Pancreas (tissue), 10 donors: ENCODE measurements at regions not wholly inside any gene's neighbourhood (a gene's known extent, or its start where the extent isn't known, plus 50 kb on each side); places are given as distances from the start of the nearest gene placed in this dataset.
"Not testable (repeated sequence)": the region's sequence is repeated elsewhere in the genome, so short reads cannot be mapped to it uniquely, and the experiment has no call there.

Experiments
- ATAC-seq, 4 donors: fragments of 200-7000 bp; cut with Tn5 transposase; one replicate each; pipeline versions ENCODE4 v1.8.0 to v1.9.1; 2020; ENCODE audit warnings: mild to moderate bottlenecking in 4 of 4, moderate library complexity in 4 of 4
- DNase-seq, 6 donors: peaks; one replicate each; pipeline ENCODE4 v3.0.0-alpha.2; 2020
- FAIRE-seq: peaks from 2 replicates; lab custom pipeline; 2012; peaks lifted over from hg19 to GRCh38; lab: Jason Lieb, UNC
- H3K27ac ChIP-seq, 4 donors: fragments of 200-600 bp; sonication (generic); 1 replicate in 3 of 4; 2 replicates in 1 of 4; pipeline versions ENCODE4 v1.5.0 to v1.8.0; 2020
- H3K27me3 ChIP-seq, 4 donors: fragments of 200-600 bp; one replicate each; pipeline ENCODE4 v1.8.0; 2021
- H3K36me3 ChIP-seq, 3 donors: fragments of 200-600 bp; sonication (generic) in 1 of 3; one replicate each; pipeline versions ENCODE4 v1.5.0 to v1.8.0; 2020 to 2021
- H3K4me1 ChIP-seq, 3 donors: fragments of 200-600 bp; one replicate each; pipeline ENCODE4 v1.8.0; 2021
- H3K4me3 ChIP-seq, 4 donors: fragments of 200-600 bp; sonication (generic) in 2 of 4; one replicate each; pipeline versions ENCODE4 v1.5.0 to v1.8.0; 2020 to 2021
- H3K9me3 ChIP-seq, 4 donors: fragments of 200-600 bp; one replicate each; pipeline ENCODE4 v1.8.0; 2021
- CTCF ChIP-seq, 4 donors: fragments of 200-600 bp; sonication (generic) in 3 of 4; IDR thresholded peaks; one replicate each; pipeline versions ENCODE4 v1.5.0 to v1.8.0; 2021; ENCODE audit warnings: antibody characterized with exemption in 4 of 4
- WGBS, 2 donors: extraction: QIAGEN DNeasy Blood & Tissue Kit; methylation state at CpG; one replicate each; pipeline ENCODE4 v1.1.7; 2013; 5-methylcytosine and 5-hydroxymethylcytosine counted together
- intact Hi-C, 3 donors: fragments of 100-400 bp; cut with DNase I; formaldehyde crosslinking; loops; one replicate each; pipeline versions ENCODE4 v1.11.1 to v1.14.2; 2022
- donor health status: healthy with polysubstance abuse.
- donor health status: DM: no; HTN: no; CAD: no; lungs with moderate emphysema.
- donor health status: DM: no; HTN: no; CAD: no.
- donor health status: control.
- donor health status: control.
- donor health status: Bipolar disorder and iron deficiency.
- donor health status: DM: yes; HTN: yes; CAD: no.
- donor health status: DM: no; HTN: no; CAD: no.
- donor health status: DM: no; HTN: no; CAD: no.
- donor health status: DM: yes; HTN: yes; CAD: no.

GRCh38 chr10:53489335-53490182 is 717.0 kb upstream of the MBL2 start:
- DNase-seq: no peak
- Histone ChIP-seq H3K27ac (no peak overlapping the region), H3K9me3 (no peaks in the 10 kb centered on the region), H3K4me1 (no peaks in the 10 kb centered on the region), H3K36me3 (no peaks in the 10 kb centered on the region), H3K27me3 (no peaks in the 10 kb centered on the region), H3K4me3 (no peak overlapping the region)
- no peak for FAIRE-seq
- intact Hi-C loops: no loop called here
- ATAC-seq: no peak
- 44 to 48% methylated on average over 5 of the region's 5 CpGs for WGBS, 2 donors
- no peak for TF ChIP-seq CTCF (IDR thresholded peaks at IDR 0.05)

- Histone ChIP-seq H3K9me3 (no peaks in the 10 kb centered on the region), H3K4me1 (no peaks in the 10 kb centered on the region), H3K27ac (no peak overlapping the region), H3K36me3 (no peaks in the 10 kb centered on the region), H3K27me3 (no peaks in the 10 kb centered on the region), H3K4me3 (no peak overlapping the region)
- no peak for TF ChIP-seq CTCF (IDR thresholded peaks at IDR 0.05)
- no peak for DNase-seq
- 88 to 91% methylated on average over 17 of the region's 17 CpGs for WGBS, 2 donors
- intact Hi-C loops: no loop called here
- FAIRE-seq: no peak
- no peak for ATAC-seq
Measured at GRCh38 chr10:53487019-53487983, 714.7 kb upstream of the MBL2 start.

- H3K4me3 ChIP-seq: not testable (repeated sequence)
Measured at GRCh38 chr10:53485422-53485821, 712.8 kb upstream of the MBL2 start.

GRCh38 chr10:53479365-53479764 is 706.8 kb upstream of the MBL2 start:
- TF ChIP-seq CTCF (IDR thresholded peaks at IDR 0.05): no peak
- Histone ChIP-seq H3K4me1 (no peaks in the 10 kb centered on the region), H3K27ac (no peak overlapping the region), H3K9me3 (peaks cover 0 to 4% (median 0%) of the 10 kb centered on the region in 4 donors), H3K4me3 (no peak overlapping the region), H3K36me3 (no peaks in the 10 kb centered on the region), H3K27me3 (no peaks in the 10 kb centered on the region)
- DNase-seq (no peak), ATAC-seq (no peak), FAIRE-seq (no peak)
- 58 to 64% methylated on average over 2 of the region's 2 CpGs for WGBS, 2 donors
- intact Hi-C loops: no loop called here

More at GRCh38 chr10:53485422-53485821, 712.8 kb upstream of the MBL2 start:
- ATAC-seq, intact Hi-C loops, H3K27ac ChIP-seq, H3K9me3 ChIP-seq, FAIRE-seq, H3K36me3 ChIP-seq, DNase-seq, H3K4me1 ChIP-seq, H3K27me3 ChIP-seq: not testable (repeated sequence)
- 87 to 90% methylated on average over 4 of the region's 4 CpGs for WGBS, 2 donors

GRCh38 chr10:53477313-53477675 is 704.7 kb upstream of the MBL2 start:
- TF ChIP-seq CTCF (IDR thresholded peaks at IDR 0.05): no peak
- H3K36me3 ChIP-seq: no peaks in the 10 kb centered on the region
- no peak for DNase-seq
- no peaks in the 10 kb centered on the region for H3K27me3 ChIP-seq
- no peak for FAIRE-seq
- WGBS, 2 donors: 38 to 43% methylated on average over 1 of the region's 1 CpG
- H3K4me3 ChIP-seq: no peak overlapping the region
- H3K9me3 ChIP-seq: peaks cover 0 to 4% (median 0%) of the 10 kb centered on the region in 4 donors
- intact Hi-C loops: no loop called here
- no peak for ATAC-seq
- no peaks in the 10 kb centered on the region for H3K4me1 ChIP-seq
- no peak overlapping the region for H3K27ac ChIP-seq
